HG03064 (cell line): ENCODE measurements at regions not wholly inside any gene's neighbourhood (a gene's known extent, or its start where the extent isn't known, plus 50 kb on each side); places are given as distances from the start of the nearest gene placed in this dataset.

Source experiments
- ATAC-seq: cut with Tn5 transposase; IDR thresholded peaks from one replicate; pipeline ENCODE4 v1.9.1; 2021; ENCODE audit warnings: low read depth; ENCODE audit not compliant: unreplicated experiment

- ATAC-seq: no peak
These were observed 197.8 kb downstream of the ZNF648 start for GRCh38 chr1:181863736-181864135.

- ATAC-seq: no peak
These were observed 198.5 kb downstream of the ZNF648 start for GRCh38 chr1:181863006-181863405.

DNA sequence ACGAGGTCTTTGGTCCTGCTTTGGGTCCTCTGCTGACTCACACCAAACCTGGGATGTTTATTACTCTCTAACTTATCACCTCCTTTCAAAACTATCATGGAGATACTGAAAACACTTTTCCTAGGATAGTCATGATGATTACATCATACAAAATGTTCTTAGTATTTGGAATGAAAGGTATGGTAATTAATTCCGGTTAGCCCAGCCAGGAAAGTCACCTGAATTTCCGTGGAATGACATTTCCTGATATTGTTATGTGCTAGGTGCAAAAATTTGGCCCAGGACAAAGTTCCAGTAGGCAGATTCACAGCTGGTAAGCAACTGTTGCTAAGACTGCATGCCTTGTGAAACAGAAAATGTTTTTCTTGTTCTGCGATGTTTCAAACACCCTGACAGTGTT is 203.4 kb downstream of the ZNF648 start:
- no peak for ATAC-seq
